Adrenal gland (tissue), 5 donors: ENCODE measurements at regions not wholly inside any gene's neighbourhood (a gene's known extent, or its start where the extent isn't known, plus 50 kb on each side); places are given as distances from the start of the nearest gene placed in this dataset.

Source experiments
- CTCF ChIP-seq, 6 experiments: fragments of 450-650 bp in 4 of 6; fragments of 200-600 bp in 2 of 6; sonication (generic) in 1 of 6; IDR thresholded peaks; 1 replicate in 5 of 6; 2 replicates in 1 of 6; pipeline versions ENCODE4 v1.5.1 to v1.8.0; 2016 to 2021; ENCODE audit warnings: antibody characterized with exemption in 6 of 6, mild to moderate bottlenecking in 2 of 6, moderate library complexity in 1 of 6
- POLR2A ChIP-seq, 2 donors: fragments of 450-650 bp; IDR thresholded peaks; one replicate each; pipeline ENCODE4 v1.6.1; 2017; ENCODE audit warnings: antibody characterized with exemption in 2 of 2, mild to moderate bottlenecking in 2 of 2, moderate library complexity in 1 of 2
- donor health status: DM: no; HTN: no; CAD: no.

DNA sequence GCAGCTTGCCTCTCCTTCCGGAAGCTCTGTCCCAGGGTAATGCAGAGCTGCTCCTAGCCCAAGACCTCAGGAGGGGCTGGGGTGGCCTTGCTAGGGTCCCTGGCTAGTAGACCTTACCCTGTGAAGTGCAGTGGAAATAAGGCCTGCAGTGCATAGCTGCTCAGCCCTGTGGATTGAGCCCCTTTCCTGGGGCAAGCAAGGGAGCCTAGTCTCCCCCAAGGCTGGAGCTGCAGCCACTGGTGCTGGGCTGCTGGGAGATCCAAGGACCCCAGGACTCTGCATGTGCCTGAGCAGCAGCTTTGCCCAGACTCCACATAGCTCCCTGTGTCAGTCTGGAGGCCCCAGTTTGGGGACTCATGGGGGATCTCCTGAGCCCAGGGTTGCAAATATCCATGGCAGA, 57.9 kb downstream of the FANCF start:
- TF ChIP-seq CTCF (IDR thresholded peaks at IDR 0.05) = no peak
- no peak for TF ChIP-seq POLR2A (IDR thresholded peaks at IDR 0.05)
